ENCODE measurements at regions not wholly inside any gene's neighbourhood (a gene's known extent, or its start where the extent isn't known, plus 50 kb on each side); places are given as distances from the start of the nearest gene placed in this dataset.

DNA sequence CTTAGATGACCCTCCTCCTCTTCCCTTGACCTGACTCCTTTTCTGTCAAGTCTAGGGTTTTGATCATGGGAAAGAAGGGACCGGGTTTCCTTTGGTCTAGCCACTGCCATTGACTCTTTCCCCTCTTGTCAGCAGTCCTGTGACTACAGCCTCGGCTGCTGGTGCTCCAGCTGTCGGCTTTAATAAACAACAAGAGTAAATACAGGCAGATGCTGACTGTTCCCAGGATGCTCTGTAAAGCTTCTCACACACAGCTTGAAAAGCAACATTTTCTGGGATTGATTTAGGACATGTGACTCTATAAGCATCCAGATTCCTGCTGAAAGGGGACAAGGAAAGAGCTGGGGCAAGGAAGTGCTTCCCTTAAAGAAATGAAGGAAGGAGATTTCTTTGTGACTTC lies 53.5 kb upstream of the CTTNBP2NL start:
- no peak for DNase-seq (ENCODE audit: extremely low spot score, unreplicated experiment)
- no peak overlapping the region for H3K4me3 Mint-ChIP-seq
- no peak overlapping the region for H3K27ac Mint-ChIP-seq
- H3K36me3 Mint-ChIP-seq, result no peaks in the 10 kb centered on the region
- TF ChIP-seq, protein P1, sequence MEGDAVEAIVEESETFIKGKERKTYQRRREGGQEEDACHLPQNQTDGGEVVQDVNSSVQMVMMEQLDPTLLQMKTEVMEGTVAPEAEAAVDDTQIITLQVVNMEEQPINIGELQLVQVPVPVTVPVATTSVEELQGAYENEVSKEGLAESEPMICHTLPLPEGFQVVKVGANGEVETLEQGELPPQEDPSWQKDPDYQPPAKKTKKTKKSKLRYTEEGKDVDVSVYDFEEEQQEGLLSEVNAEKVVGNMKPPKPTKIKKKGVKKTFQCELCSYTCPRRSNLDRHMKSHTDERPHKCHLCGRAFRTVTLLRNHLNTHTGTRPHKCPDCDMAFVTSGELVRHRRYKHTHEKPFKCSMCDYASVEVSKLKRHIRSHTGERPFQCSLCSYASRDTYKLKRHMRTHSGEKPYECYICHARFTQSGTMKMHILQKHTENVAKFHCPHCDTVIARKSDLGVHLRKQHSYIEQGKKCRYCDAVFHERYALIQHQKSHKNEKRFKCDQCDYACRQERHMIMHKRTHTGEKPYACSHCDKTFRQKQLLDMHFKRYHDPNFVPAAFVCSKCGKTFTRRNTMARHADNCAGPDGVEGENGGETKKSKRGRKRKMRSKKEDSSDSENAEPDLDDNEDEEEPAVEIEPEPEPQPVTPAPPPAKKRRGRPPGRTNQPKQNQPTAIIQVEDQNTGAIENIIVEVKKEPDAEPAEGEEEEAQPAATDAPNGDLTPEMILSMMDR (conservative IDR thresholded peaks at IDR 0.05), result no peak
- no peaks in the 10 kb centered on the region for H3K4me1 Mint-ChIP-seq (ENCODE audit: unreplicated experiment)
- H3K27me3 Mint-ChIP-seq, result peaks cover 39% of the 10 kb centered on the region
- no peaks in the 10 kb centered on the region for H3K9me3 Mint-ChIP-seq

DNA sequence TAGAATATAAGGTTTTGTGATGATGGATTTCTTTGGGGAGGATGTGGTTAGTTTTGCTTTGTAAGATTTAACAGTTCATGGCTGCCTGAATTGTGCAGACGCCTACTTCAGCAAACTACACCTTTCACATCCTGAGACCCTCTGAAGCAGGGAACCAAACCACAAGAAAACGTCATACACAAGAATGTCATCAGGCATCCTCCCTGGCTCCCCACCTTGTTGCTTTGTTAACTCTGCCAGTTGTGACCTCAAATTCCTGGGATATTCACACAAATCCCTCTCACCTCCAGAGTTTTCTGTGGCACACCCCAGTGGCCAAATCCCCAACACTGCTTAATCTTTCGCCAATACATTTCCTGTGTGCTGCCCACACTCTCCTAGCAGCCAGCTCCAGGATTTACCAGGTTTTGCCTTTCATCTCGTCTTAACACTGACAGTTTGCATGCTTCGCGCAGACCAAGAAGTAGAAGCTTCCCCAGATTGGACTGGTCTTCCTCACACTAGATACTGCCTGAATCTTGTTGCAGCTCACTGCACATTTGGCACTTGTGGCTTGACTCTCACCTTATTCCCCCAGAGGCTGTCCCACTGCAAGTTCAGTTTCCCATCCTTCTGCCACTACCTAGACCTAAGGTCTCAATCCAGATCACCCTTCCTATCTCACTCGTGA lies 51.1 kb upstream of the CTTNBP2NL start:
- Mint-ChIP-seq H3K4me3 (no peak overlapping the region), H3K27me3 (peaks cover 39% of the 10 kb centered on the region), H3K9me3 (peaks cover 4% of the 10 kb centered on the region), H3K36me3 (no peaks in the 10 kb centered on the region), H3K4me1 (ENCODE audit: unreplicated experiment) (no peaks in the 10 kb centered on the region), H3K27ac (no peak overlapping the region)
- TF ChIP-seq, protein P1 (conservative IDR thresholded peaks at IDR 0.05), result no peak
- DNase-seq (ENCODE audit: extremely low spot score, unreplicated experiment), result no peak

All from type B pancreatic cell (in vitro differentiated cells).